ENCODE measurements at regions not wholly inside any gene's neighbourhood (a gene's known extent, or its start where the extent isn't known, plus 50 kb on each side); places are given as distances from the start of the nearest gene placed in this dataset.

DNA sequence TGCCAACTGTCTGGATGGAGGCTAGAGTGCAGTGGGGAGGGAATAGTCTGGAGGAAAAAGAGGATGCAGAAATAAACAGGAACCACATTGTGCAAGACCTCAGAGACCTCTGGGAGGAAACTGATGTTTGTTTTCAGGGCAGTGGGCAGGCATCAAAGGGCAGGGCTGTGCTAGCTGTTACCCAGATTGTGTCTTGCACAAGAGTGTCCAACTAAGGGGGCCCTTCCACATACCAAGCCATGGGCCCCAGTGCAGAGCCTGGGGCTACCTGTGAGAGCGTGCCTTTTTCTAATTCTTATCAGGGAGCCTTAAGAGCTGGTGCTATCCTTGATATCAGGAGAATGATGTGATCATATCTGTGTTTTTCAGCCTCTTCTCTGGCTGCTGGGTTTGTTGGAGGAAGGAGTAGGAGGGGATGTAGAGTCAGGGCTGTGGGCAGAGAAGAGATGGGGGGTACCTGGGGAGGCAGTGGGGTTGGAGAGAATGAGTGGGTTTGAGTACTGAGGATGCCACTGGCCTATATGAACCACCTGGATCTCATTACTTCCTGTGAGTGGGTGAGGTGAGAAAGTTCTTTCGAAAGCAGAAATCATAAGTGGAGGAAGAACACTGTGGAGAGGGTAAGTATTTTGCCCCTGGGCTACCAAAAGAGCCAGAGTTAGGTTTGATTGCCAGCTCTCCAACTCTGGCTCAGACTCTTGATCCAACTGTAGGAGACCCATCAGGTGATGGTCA is 259.2 kb upstream of the CRY1 start:
- no peak for ATAC-seq
- no TSS peak for BruUV-seq (replicated peaks)
- Histone ChIP-seq H3K9me1 (ENCODE audit: control insufficient read depth, insufficient read depth, low read length) (no peaks in the 10 kb centered on the region), H3K79me2 (ENCODE audit: control insufficient read depth, insufficient read depth, low read length) (no peaks in the 10 kb centered on the region), H3K4me2 (ENCODE audit: insufficient read depth, low read length) (no peak overlapping the region), H3K27me3 (ENCODE audit: control insufficient read depth in 2 of 2, insufficient read depth in 2 of 2, low read length in 2 of 2) (peaks cover 0 to 3% of the 10 kb centered on the region in 2 experiments; a peak in 2 of 5 replicates), H3K9ac (ENCODE audit: insufficient read depth in 1 of 2, low read depth in 2 of 2, low read length in 2 of 2) (no peak overlapping the region), H4K20me1 (replicated peaks; ENCODE audit: control insufficient read depth, insufficient read depth, low read length) (no peaks in the 10 kb centered on the region; the same call in 1 of the 2 replicates), H3K36me3 (ENCODE audit: control insufficient read depth, insufficient read depth, low read length) (no peaks in the 10 kb centered on the region), H2AFZ (ENCODE audit: low read depth, low read length) (no peak overlapping the region), H3K4me3 (no peak overlapping the region), H3K27ac (ENCODE audit: extremely low read depth, low read depth, low read length) (no peak overlapping the region), H3K9me3 (replicated peaks; ENCODE audit: control insufficient read depth, insufficient read depth, low read depth, low read length) (no peaks in the 10 kb centered on the region), H3K4me1 (replicated peaks in 1 of 2; ENCODE audit: control insufficient read depth in 2 of 2, insufficient read depth in 2 of 2, low read length in 2 of 2) (no peaks in the 10 kb centered on the region)
- TF ChIP-seq, protein P1, sequence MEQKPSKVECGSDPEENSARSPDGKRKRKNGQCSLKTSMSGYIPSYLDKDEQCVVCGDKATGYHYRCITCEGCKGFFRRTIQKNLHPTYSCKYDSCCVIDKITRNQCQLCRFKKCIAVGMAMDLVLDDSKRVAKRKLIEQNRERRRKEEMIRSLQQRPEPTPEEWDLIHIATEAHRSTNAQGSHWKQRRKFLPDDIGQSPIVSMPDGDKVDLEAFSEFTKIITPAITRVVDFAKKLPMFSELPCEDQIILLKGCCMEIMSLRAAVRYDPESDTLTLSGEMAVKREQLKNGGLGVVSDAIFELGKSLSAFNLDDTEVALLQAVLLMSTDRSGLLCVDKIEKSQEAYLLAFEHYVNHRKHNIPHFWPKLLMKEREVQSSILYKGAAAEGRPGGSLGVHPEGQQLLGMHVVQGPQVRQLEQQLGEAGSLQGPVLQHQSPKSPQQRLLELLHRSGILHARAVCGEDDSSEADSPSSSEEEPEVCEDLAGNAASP (IDR thresholded peaks at IDR 0.05): no peak
- TF ChIP-seq, protein P2, sequence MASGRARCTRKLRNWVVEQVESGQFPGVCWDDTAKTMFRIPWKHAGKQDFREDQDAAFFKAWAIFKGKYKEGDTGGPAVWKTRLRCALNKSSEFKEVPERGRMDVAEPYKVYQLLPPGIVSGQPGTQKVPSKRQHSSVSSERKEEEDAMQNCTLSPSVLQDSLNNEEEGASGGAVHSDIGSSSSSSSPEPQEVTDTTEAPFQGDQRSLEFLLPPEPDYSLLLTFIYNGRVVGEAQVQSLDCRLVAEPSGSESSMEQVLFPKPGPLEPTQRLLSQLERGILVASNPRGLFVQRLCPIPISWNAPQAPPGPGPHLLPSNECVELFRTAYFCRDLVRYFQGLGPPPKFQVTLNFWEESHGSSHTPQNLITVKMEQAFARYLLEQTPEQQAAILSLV (tag; IDR thresholded peaks at IDR 0.05): no peak
- TF ChIP-seq, protein P3, sequence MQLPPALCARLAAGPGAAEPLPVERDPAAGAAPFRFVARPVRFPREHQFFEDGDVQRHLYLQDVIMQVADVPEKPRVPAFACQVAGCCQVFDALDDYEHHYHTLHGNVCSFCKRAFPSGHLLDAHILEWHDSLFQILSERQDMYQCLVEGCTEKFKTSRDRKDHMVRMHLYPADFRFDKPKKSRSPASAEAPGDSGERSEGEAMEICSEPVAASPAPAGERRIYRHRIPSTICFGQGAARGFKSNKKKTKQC (CRISPR knock-in tag; IDR thresholded peaks at IDR 0.05): no peak
- TF ChIP-seq, protein P4, sequence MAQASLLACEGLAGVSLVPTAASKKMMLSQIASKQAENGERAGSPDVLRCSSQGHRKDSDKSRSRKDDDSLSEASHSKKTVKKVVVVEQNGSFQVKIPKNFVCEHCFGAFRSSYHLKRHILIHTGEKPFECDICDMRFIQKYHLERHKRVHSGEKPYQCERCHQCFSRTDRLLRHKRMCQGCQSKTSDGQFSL (CRISPR knock-in tag; IDR thresholded peaks at IDR 0.05): no peak
- TF ChIP-seq, protein P4 (tag; IDR thresholded peaks at IDR 0.05): no peak
- no peak for TF ChIP-seq RAD21 (CRISPR knock-in tag; conservative IDR thresholded peaks at IDR 0.05 in 1 of 2, IDR thresholded peaks at IDR 0.05 in 1 of 2)
- no peak for TF ChIP-seq NFRKB (IDR thresholded peaks at IDR 0.05; ENCODE audit: low read depth)
- no peak for TF ChIP-seq KLF6 (CRISPR knock-in tag; IDR thresholded peaks at IDR 0.05; ENCODE audit: borderline replicate concordance)
- TF ChIP-seq, protein P5, sequence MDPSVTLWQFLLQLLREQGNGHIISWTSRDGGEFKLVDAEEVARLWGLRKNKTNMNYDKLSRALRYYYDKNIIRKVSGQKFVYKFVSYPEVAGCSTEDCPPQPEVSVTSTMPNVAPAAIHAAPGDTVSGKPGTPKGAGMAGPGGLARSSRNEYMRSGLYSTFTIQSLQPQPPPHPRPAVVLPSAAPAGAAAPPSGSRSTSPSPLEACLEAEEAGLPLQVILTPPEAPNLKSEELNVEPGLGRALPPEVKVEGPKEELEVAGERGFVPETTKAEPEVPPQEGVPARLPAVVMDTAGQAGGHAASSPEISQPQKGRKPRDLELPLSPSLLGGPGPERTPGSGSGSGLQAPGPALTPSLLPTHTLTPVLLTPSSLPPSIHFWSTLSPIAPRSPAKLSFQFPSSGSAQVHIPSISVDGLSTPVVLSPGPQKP (CRISPR knock-in tag; IDR thresholded peaks at IDR 0.05): no peak
- TF ChIP-seq TAF1 (IDR thresholded peaks at IDR 0.05; ENCODE audit: control insufficient read depth, extremely low read depth, insufficient read depth, low read length, severe bottlenecking): no peak
- TF ChIP-seq RFX7 (CRISPR knock-in tag; IDR thresholded peaks at IDR 0.05): no peak
- TF ChIP-seq POLR2H (tag; IDR thresholded peaks at IDR 0.05; ENCODE audit: low read depth): no peak
- no peak for TF ChIP-seq STAG1 (CRISPR knock-in tag; IDR thresholded peaks at IDR 0.05; ENCODE audit: borderline replicate concordance)
- POLR2A ChIA-PET: interaction anchor here (0.7 kb wide), 1 partner anchor 130 kb away, joined by 3 read pairs; no protein-coding TSS in a partner anchor
- CTCF ChIA-PET (ENCODE audit: low intra/inter-chr PET ratio): no interaction called here
- no peak for FAIRE-seq
- in situ Hi-C loops (cut with MboI) (no loop called here), intact Hi-C loops (cut with micrococcal nuclease) (no loop called here)
- 5% methylated on average over 2 of the region's 2 CpGs for WGBS (ENCODE audit: insufficient coverage, low coverage, missing lambda C conversion rate)
- DNase-seq (ENCODE audit: extremely low read depth in 1 of 4, low spot score in 3 of 4): no peak
